ENCODE measurements at regions not wholly inside any gene's neighbourhood (a gene's known extent, or its start where the extent isn't known, plus 50 kb on each side); places are given as distances from the start of the nearest gene placed in this dataset.

GRCh38 chr14:106029959-106030358 lies 503.6 kb downstream of the TMEM121 start:
- no peaks in the 10 kb centered on the region for H3K9me3 ChIP-seq
- H3K27me3 ChIP-seq = peaks cover 0 to 16% (median 3%) of the 10 kb centered on the region in 9 donors
- intact Hi-C loops (cut with DNase I) = no loop called here
- no peak for DNase-seq
- no peak for ATAC-seq
- no peaks in the 10 kb centered on the region for H3K36me3 ChIP-seq
- no peak for TF ChIP-seq POLR2A (IDR thresholded peaks at IDR 0.05)
- TF ChIP-seq, protein P1, sequence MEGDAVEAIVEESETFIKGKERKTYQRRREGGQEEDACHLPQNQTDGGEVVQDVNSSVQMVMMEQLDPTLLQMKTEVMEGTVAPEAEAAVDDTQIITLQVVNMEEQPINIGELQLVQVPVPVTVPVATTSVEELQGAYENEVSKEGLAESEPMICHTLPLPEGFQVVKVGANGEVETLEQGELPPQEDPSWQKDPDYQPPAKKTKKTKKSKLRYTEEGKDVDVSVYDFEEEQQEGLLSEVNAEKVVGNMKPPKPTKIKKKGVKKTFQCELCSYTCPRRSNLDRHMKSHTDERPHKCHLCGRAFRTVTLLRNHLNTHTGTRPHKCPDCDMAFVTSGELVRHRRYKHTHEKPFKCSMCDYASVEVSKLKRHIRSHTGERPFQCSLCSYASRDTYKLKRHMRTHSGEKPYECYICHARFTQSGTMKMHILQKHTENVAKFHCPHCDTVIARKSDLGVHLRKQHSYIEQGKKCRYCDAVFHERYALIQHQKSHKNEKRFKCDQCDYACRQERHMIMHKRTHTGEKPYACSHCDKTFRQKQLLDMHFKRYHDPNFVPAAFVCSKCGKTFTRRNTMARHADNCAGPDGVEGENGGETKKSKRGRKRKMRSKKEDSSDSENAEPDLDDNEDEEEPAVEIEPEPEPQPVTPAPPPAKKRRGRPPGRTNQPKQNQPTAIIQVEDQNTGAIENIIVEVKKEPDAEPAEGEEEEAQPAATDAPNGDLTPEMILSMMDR (IDR thresholded peaks at IDR 0.05) = no peak
- H3K4me3 ChIP-seq = no peak overlapping the region
- H3K27ac ChIP-seq = no peak overlapping the region
- 59 to 85% (median 83%) methylated on average over 4 of the region's 4 CpGs for WGBS, 4 donors
- H3K4me1 ChIP-seq = no peaks in the 10 kb centered on the region

DNA sequence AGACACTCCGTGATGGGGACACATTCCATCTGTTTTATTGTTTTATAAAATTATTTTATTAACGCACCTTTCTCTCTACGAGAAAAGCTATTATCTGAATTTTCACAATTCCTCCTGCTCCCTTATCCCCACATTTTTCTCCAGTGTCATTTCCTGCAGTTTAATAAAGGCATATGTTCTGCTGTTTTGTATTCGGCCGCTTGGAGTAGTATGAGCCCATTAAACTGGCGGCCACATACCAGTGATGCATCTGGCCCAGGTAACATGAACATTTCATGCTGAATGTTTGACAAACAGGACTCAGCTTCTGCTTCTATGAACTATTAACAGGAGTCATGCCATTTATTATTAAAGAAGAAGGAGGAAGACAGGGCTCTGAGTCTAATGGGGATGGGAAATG lies 511.0 kb downstream of the TMEM121 start:
- WGBS, 4 donors = 78 to 83% (median 80%) methylated on average over 6 of the region's 6 CpGs
- Histone ChIP-seq H3K27me3 (peaks cover 0 to 30% (median 8%) of the 10 kb centered on the region in 9 donors), H3K4me3 (no peak overlapping the region), H3K27ac (no peak overlapping the region), H3K9me3 (no peaks in the 10 kb centered on the region), H3K4me1 (no peaks in the 10 kb centered on the region), H3K36me3 (no peaks in the 10 kb centered on the region)
- TF ChIP-seq POLR2A (IDR thresholded peaks at IDR 0.05) = no peak
- TF ChIP-seq, protein P1 (IDR thresholded peaks at IDR 0.05) = no peak
- DNase-seq (no peak), ATAC-seq (no peak)
- intact Hi-C loops (cut with DNase I) = no loop called here

- H3K27me3 ChIP-seq = peaks cover 0 to 36% (median 4%) of the 10 kb centered on the region in 9 donors
- H3K4me3 ChIP-seq = no peak overlapping the region
- ATAC-seq (no peak), DNase-seq (no peak)
- intact Hi-C loops (cut with DNase I) = no loop called here
- no peaks in the 10 kb centered on the region for H3K9me3 ChIP-seq
- WGBS, 4 donors = 44 to 61% (median 46%) methylated on average over 3 of the region's 3 CpGs
- H3K27ac ChIP-seq = no peak overlapping the region
- H3K36me3 ChIP-seq = no peaks in the 10 kb centered on the region
- TF ChIP-seq, protein P1 (IDR thresholded peaks at IDR 0.05) = no peak
- TF ChIP-seq POLR2A (IDR thresholded peaks at IDR 0.05) = no peak
- no peaks in the 10 kb centered on the region for H3K4me1 ChIP-seq
Measured at GRCh38 chr14:106038263-106038662, 511.9 kb downstream of the TMEM121 start.

GRCh38 chr14:106039400-106039799 lies 513.0 kb downstream of the TMEM121 start:
- H3K27ac ChIP-seq = no peak overlapping the region
- no peaks in the 10 kb centered on the region for H3K4me1 ChIP-seq
- H3K4me3 ChIP-seq = no peak overlapping the region
- 36 to 59% (median 44%) methylated on average over 4 of the region's 4 CpGs for WGBS, 4 donors
- no peaks in the 10 kb centered on the region for H3K36me3 ChIP-seq
- no peak for ATAC-seq
- TF ChIP-seq, protein P1 (IDR thresholded peaks at IDR 0.05) = peak in 3 of 12 donors; percentile 10 to 20 (median 13)
- TF ChIP-seq POLR2A (IDR thresholded peaks at IDR 0.05) = no peak
- H3K27me3 ChIP-seq = peaks cover 0 to 36% (median 6%) of the 10 kb centered on the region in 9 donors
- intact Hi-C loops (cut with DNase I) = no loop called here
- DNase-seq = no peak
- no peaks in the 10 kb centered on the region for H3K9me3 ChIP-seq

Measured in heart left ventricle (tissue), 16 donors.